T-cell (primary cell): ENCODE measurements at regions not wholly inside any gene's neighbourhood (a gene's known extent, or its start where the extent isn't known, plus 50 kb on each side); places are given as distances from the start of the nearest gene placed in this dataset.

Source experiments
- ATAC-seq, 4 experiments: fragments of 200-7000 bp in 3 of 4; fragments of 150-1000 bp in 1 of 4; cut with Tn5 transposase; replicated peaks in 1 of 4; 1 replicate in 3 of 4; 2 replicates in 1 of 4; pipeline ENCODE4 v1.10.0; 2021; ENCODE audit warnings: moderate library complexity in 3 of 4, mild to moderate bottlenecking in 2 of 4, moderate number of reproducible peaks in 1 of 4
- CTCF ChIA-PET, 2 donors: fragments of 300-600 bp; sonication (Branson Sonifier 250); formaldehyde crosslinking; loops; one replicate each; lab custom pipeline; 2022; ENCODE audit warnings: antibody characterized with exemption in 2 of 2; lab: Charles Lee
- POLR2A ChIA-PET, 2 donors: fragments of 300-600 bp; sonication (Branson Sonifier 250); formaldehyde crosslinking; loops; one replicate each; lab custom pipeline; 2022; ENCODE audit warnings: antibody characterized with exemption in 2 of 2; lab: Charles Lee
- DNase-seq, 35 experiments: peaks; one replicate each; pipeline versions ENCODE4 v3.0.0 to v3.0.0-alpha.2; 2013 to 2023
- H3K27ac ChIP-seq: one replicate; pipeline ENCODE4 v1.5.1; 2013; ENCODE audit warnings: low read length
- H3K27me3 ChIP-seq, 2 experiments: replicated peaks in 1 of 2; 1 replicate in 1 of 2; 2 replicates in 1 of 2; pipeline versions ENCODE4 v1.6.1 to v1.7.0; 2013; ENCODE audit warnings: low read length in 1 of 2, mixed read lengths in 1 of 2; ENCODE audit not compliant: control insufficient read depth in 2 of 2, insufficient read depth in 2 of 2; ENCODE audit errors: extremely low read depth in 1 of 2
- H3K36me3 ChIP-seq, 2 donors: 1 replicate in 1 of 2; 2 replicates in 1 of 2; pipeline versions ENCODE4 v1.6.1 to v1.7.0; 2013; ENCODE audit warnings: low read length in 1 of 2; ENCODE audit not compliant: control insufficient read depth in 2 of 2, insufficient read depth in 1 of 2; ENCODE audit errors: extremely low read depth in 1 of 2
- H3K4me1 ChIP-seq, 2 experiments: 1 replicate in 1 of 2; 2 replicates in 1 of 2; pipeline versions ENCODE4 v1.6.1 to v1.7.0; 2013; ENCODE audit warnings: low read length in 2 of 2, mixed read lengths in 1 of 2; ENCODE audit not compliant: insufficient read depth in 2 of 2, control insufficient read depth in 1 of 2; ENCODE audit errors: extremely low read depth in 1 of 2
- H3K4me3 ChIP-seq, 2 donors: 1 replicate in 1 of 2; 2 replicates in 1 of 2; pipeline versions ENCODE4 v1.5.1 to v1.7.0; 2013; ENCODE audit warnings: mild to moderate bottlenecking in 2 of 2, low read length in 1 of 2, moderate library complexity in 1 of 2; ENCODE audit not compliant: control insufficient read depth in 1 of 2; ENCODE audit errors: extremely low read depth in 1 of 2
- H3K9me3 ChIP-seq: 2 replicates; pipeline ENCODE4 v1.7.0; 2013
- H3K27ac Mint-ChIP-seq, 2 donors: one replicate each; pipeline ENCODE4 v1.8.0; 2020 to 2021; ENCODE audit warnings: mild to moderate bottlenecking in 2 of 2, mixed read lengths in 2 of 2
- H3K27me3 Mint-ChIP-seq, 2 donors: one replicate each; pipeline ENCODE4 v1.8.0; 2021 to 2022; ENCODE audit warnings: mixed read lengths in 2 of 2
- H3K36me3 Mint-ChIP-seq: one replicate; pipeline ENCODE4 v1.8.0; 2021; ENCODE audit warnings: mixed read lengths
- H3K4me1 Mint-ChIP-seq, 3 donors: one replicate each; pipeline ENCODE4 v1.8.0; 2020 to 2022; ENCODE audit warnings: mixed read lengths in 3 of 3, mild to moderate bottlenecking in 1 of 3
- H3K4me3 Mint-ChIP-seq, 3 donors: one replicate each; pipeline ENCODE4 v1.8.0; 2020 to 2022; ENCODE audit warnings: mild to moderate bottlenecking in 3 of 3, mixed read lengths in 3 of 3, moderate library complexity in 3 of 3
- H3K9me3 Mint-ChIP-seq, 3 donors: one replicate each; pipeline ENCODE4 v1.8.0; 2020 to 2022; ENCODE audit warnings: mixed read lengths in 3 of 3
- WGBS: methylation state at CpG from one replicate; pipeline ENCODE4 v1.1.5; 2013; ENCODE audit warnings: missing lambda C conversion rate; ENCODE audit not compliant: insufficient coverage; 5-methylcytosine and 5-hydroxymethylcytosine counted together

DNA sequence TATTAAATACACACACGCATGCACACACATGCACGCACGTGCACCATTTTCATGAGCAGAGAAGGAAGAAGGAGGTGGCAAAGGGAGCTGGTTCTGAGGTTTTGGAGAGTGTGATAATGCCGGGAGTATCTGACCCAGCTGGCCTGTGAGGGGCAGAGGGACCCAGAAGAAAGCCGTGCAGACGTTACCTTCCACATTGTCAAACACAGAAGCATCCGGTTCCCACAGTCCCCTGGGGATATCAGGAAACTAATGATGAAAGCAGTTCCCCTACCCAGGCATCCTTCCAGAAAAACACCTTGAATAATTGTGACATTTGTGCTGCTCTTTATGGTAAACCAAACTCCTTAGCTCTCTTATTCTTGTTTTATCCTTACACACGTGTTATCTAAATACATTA, 85.7 kb upstream of the FAM180A start:
- no peaks in the 10 kb centered on the region for H3K36me3 ChIP-seq
- no peaks in the 10 kb centered on the region for H3K36me3 Mint-ChIP-seq
- peaks cover 0 to 45% of the 10 kb centered on the region in 2 experiments for H3K4me1 ChIP-seq
- no peak overlapping the region for H3K4me3 ChIP-seq
- no CpG with 5 or more reads among the region's 8 CpGs for WGBS
- ChIA-PET POLR2A (interaction anchor here in 1 of 2 donors (0.6 kb wide), 1 partner anchor 17 kb away, joined by 3 read pairs; no protein-coding TSS in a partner anchor), CTCF (interaction anchor here in 1 of 2 donors (0.6 kb wide), 1 partner anchor 8 kb away, joined by 3 read pairs; no protein-coding TSS in a partner anchor)
- peaks cover 0 to 4% (median 0%) of the 10 kb centered on the region in 3 donors for H3K9me3 Mint-ChIP-seq
- H3K4me1 Mint-ChIP-seq: peaks cover 12 to 38% (median 32%) of the 10 kb centered on the region in 3 donors
- no peak overlapping the region for H3K27ac ChIP-seq
- no peaks in the 10 kb centered on the region for H3K27me3 Mint-ChIP-seq
- DNase-seq: no peak
- no peaks in the 10 kb centered on the region for H3K27me3 ChIP-seq
- H3K4me3 Mint-ChIP-seq: no peak overlapping the region
- H3K27ac Mint-ChIP-seq: no peak overlapping the region
- ATAC-seq: no peak
- no peaks in the 10 kb centered on the region for H3K9me3 ChIP-seq

- H3K27ac ChIP-seq: peak overlapping the region; percentile 34
- Mint-ChIP-seq H3K36me3 (no peaks in the 10 kb centered on the region), H3K4me1 (peaks cover 12 to 38% (median 32%) of the 10 kb centered on the region in 3 donors), H3K27ac (peak overlapping the region; percentile 24 to 40), H3K27me3 (no peaks in the 10 kb centered on the region), H3K4me3 (no peak overlapping the region), H3K9me3 (peaks cover 0 to 4% (median 0%) of the 10 kb centered on the region in 3 donors)
- H3K36me3 ChIP-seq: no peaks in the 10 kb centered on the region
- ATAC-seq: no peak
- DNase-seq: no peak
- no peaks in the 10 kb centered on the region for H3K9me3 ChIP-seq
- no peaks in the 10 kb centered on the region for H3K27me3 ChIP-seq
- ChIA-PET POLR2A (no interaction called here), CTCF (no interaction called here)
- 83% methylated on average over 2 of the region's 4 CpGs for WGBS
- H3K4me1 ChIP-seq: peaks cover 0 to 45% of the 10 kb centered on the region in 2 experiments
- no peak overlapping the region for H3K4me3 ChIP-seq
Observed at GRCh38 chr7:135833642-135834041, 85.0 kb upstream of the FAM180A start.

GRCh38 chr7:135831455-135832195, 83.0 kb upstream of the FAM180A start:
- peaks cover 12 to 38% (median 32%) of the 10 kb centered on the region in 3 donors for H3K4me1 Mint-ChIP-seq
- ChIA-PET CTCF (no interaction called here), POLR2A (interaction anchor here in 1 of 2 donors (0.6 kb wide), 1 partner anchor 431 kb away, joined by 3 read pairs; no protein-coding TSS in a partner anchor)
- H3K27ac ChIP-seq: peak overlapping the region; percentile 60
- no peaks in the 10 kb centered on the region for H3K36me3 ChIP-seq
- H3K9me3 ChIP-seq: no peaks in the 10 kb centered on the region
- DNase-seq: peak in 2 of 35 experiments; percentile 4 to 31
- H3K27me3 ChIP-seq: no peaks in the 10 kb centered on the region
- peak overlapping the region in 2 of 3 donors; percentile 4 to 6 for H3K4me3 Mint-ChIP-seq
- H3K36me3 Mint-ChIP-seq: no peaks in the 10 kb centered on the region
- ATAC-seq: peak; percentile 60 to 97 (median 70)
- peaks cover 0 to 4% (median 0%) of the 10 kb centered on the region in 3 donors for H3K9me3 Mint-ChIP-seq
- no peak overlapping the region for H3K4me3 ChIP-seq
- H3K27ac Mint-ChIP-seq: peak overlapping the region; percentile 79 to 83
- H3K4me1 ChIP-seq: peaks cover 0 to 45% of the 10 kb centered on the region in 2 experiments
- 50% methylated on average over 1 of the region's 4 CpGs for WGBS
- no peaks in the 10 kb centered on the region for H3K27me3 Mint-ChIP-seq

DNA sequence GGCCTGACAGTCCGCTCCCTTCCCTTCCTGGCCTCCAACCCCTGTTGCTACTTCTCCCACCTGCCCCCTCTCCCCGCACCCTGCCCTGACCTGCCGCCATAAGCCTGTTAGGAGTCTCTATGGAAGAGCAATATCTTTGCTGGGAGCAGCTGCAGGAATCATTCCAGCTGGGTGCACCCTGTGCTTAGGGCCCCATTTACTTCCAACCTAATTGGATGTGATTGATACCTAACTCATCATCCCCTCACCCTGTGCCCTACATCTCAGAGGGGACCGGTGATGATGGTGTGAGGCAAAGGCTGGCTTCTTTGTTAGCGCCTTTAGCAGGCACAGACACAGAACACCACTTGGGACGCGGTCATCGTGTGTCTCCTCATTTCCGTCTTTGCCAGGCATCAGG, 80.0 kb upstream of the FAM180A start:
- Mint-ChIP-seq H3K27ac (no peak overlapping the region), H3K4me1 (peaks cover 12 to 28% (median 23%) of the 10 kb centered on the region in 3 donors), H3K4me3 (no peak overlapping the region), H3K9me3 (peaks cover 0 to 4% (median 0%) of the 10 kb centered on the region in 3 donors), H3K36me3 (no peaks in the 10 kb centered on the region), H3K27me3 (peaks cover 0 to 3% of the 10 kb centered on the region in 2 donors)
- Histone ChIP-seq H3K27me3 (peaks cover 0 to 4% of the 10 kb centered on the region in 2 experiments), H3K4me1 (peaks cover 0 to 32% of the 10 kb centered on the region in 2 experiments), H3K27ac (no peak overlapping the region), H3K4me3 (no peak overlapping the region), H3K36me3 (no peaks in the 10 kb centered on the region), H3K9me3 (no peaks in the 10 kb centered on the region)
- ATAC-seq (no peak), DNase-seq (no peak)
- CTCF ChIA-PET: interaction anchor here in 1 of 2 donors (1.1 kb wide), 1 partner anchor 12 kb away, joined by 3 read pairs; no protein-coding TSS in a partner anchor
- POLR2A ChIA-PET: no interaction called here
- WGBS: 100% methylated on average over 5 of the region's 9 CpGs

DNA sequence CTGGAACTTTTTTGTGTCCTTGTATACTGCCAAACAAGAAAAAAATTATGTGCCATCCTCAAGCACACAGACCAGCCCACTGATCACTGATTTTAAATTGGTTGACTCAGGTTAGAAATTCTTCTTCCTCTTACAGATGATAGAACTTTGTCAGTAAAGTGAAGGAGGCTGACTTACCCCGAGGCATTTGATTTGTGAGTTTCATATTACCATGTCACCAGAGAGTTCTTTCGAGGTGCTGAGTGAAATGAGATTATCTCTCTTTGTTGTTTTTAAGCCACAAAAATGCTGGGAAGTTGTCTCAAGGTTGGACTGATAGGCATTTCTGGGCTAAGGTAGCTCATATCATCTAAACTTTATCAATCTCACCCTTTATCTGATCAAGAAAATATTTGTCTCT, 78.8 kb upstream of the FAM180A start:
- no peaks in the 10 kb centered on the region for H3K36me3 ChIP-seq
- Mint-ChIP-seq H3K27me3 (peaks cover 3 to 4% of the 10 kb centered on the region in 2 donors), H3K36me3 (no peaks in the 10 kb centered on the region), H3K4me1 (peaks cover 12 to 22% (median 16%) of the 10 kb centered on the region in 3 donors), H3K4me3 (no peak overlapping the region), H3K27ac (no peak overlapping the region), H3K9me3 (peaks cover 0 to 4% (median 0%) of the 10 kb centered on the region in 3 donors)
- WGBS: no CpG with 5 or more reads among the region's 2 CpGs
- no peak for ATAC-seq
- ChIA-PET CTCF (no interaction called here), POLR2A (no interaction called here)
- H3K9me3 ChIP-seq: no peaks in the 10 kb centered on the region
- peaks cover 0 to 4% of the 10 kb centered on the region in 2 experiments for H3K27me3 ChIP-seq
- DNase-seq: no peak
- no peak overlapping the region for H3K27ac ChIP-seq
- peaks cover 0 to 21% of the 10 kb centered on the region in 2 experiments for H3K4me1 ChIP-seq
- H3K4me3 ChIP-seq: no peak overlapping the region

GRCh38 chr7:135825406-135825805, 76.8 kb upstream of the FAM180A start:
- CTCF ChIA-PET: no interaction called here
- peaks cover 0 to 8% of the 10 kb centered on the region in 2 experiments for H3K4me1 ChIP-seq
- no peak for DNase-seq
- Mint-ChIP-seq H3K9me3 (no peaks in the 10 kb centered on the region), H3K36me3 (no peaks in the 10 kb centered on the region), H3K4me3 (no peak overlapping the region), H3K27me3 (peaks cover 3 to 9% of the 10 kb centered on the region in 2 donors), H3K4me1 (peaks cover 0 to 3% (median under 1%) of the 10 kb centered on the region in 3 donors), H3K27ac (no peak overlapping the region)
- WGBS: 78% methylated on average over 2 of the region's 9 CpGs
- H3K9me3 ChIP-seq: no peaks in the 10 kb centered on the region
- no peak for ATAC-seq
- H3K36me3 ChIP-seq: no peaks in the 10 kb centered on the region
- POLR2A ChIA-PET: interaction anchor here in 1 of 2 donors (0.7 kb wide), 1 partner anchor 239 kb away, joined by 4 read pairs; no protein-coding TSS in a partner anchor
- H3K27me3 ChIP-seq: peaks cover 0 to 4% of the 10 kb centered on the region in 2 experiments
- H3K27ac ChIP-seq: no peak overlapping the region
- no peak overlapping the region for H3K4me3 ChIP-seq
